A673 (cell line): ENCODE measurements at regions not wholly inside any gene's neighbourhood (a gene's known extent, or its start where the extent isn't known, plus 50 kb on each side); places are given as distances from the start of the nearest gene placed in this dataset.
A peak's percentile ranks its signal among the peaks of the same experiment; 100 is the strongest.

Source experiments
- BruUV-seq: library from RNA; stranded (reverse); fragments of 400-500 nt; replicated peaks from 2 replicates; lab custom pipeline; 2021; lab: Mats Ljungman, UMichigan
- CTCF ChIA-PET: fragments of 300-600 bp; sonication (Branson Sonifier 250); formaldehyde crosslinking; loops from one replicate; lab custom pipeline; 2022; ENCODE audit warnings: antibody characterized with exemption; lab: Charles Lee
- POLR2A ChIA-PET: fragments of 300-600 bp; sonication (Branson Sonifier 250); formaldehyde crosslinking; loops from one replicate; lab custom pipeline; 2022; ENCODE audit warnings: antibody characterized with exemption; ENCODE audit not compliant: low non-redundant PET; lab: Charles Lee
- DNase-seq: peaks from one replicate; pipeline ENCODE4 v3.0.0-alpha.2; 2015; ENCODE audit warnings: low spot score
- H3K27ac ChIP-seq: fragments of 200-600 bp; sonication (generic); 2 replicates; pipeline ENCODE4 v1.5.1; 2016; ENCODE audit warnings: mixed run types, low read depth, mild to moderate bottlenecking, mixed read lengths, antibody characterized with exemption, low read length; ENCODE audit not compliant: poor library complexity, severe bottlenecking
- H3K27me3 ChIP-seq: fragments of 200-600 bp; sonication (generic); replicated peaks from 2 replicates; pipeline ENCODE4 v1.6.1; 2017; ENCODE audit warnings: mixed run types, low read depth, mild to moderate bottlenecking, mixed read lengths, antibody characterized with exemption, low read length; ENCODE audit not compliant: insufficient read depth, poor library complexity
- H3K36me3 ChIP-seq: fragments of 200-600 bp; sonication (generic); 2 replicates; pipeline ENCODE4 v1.6.1; 2016; ENCODE audit warnings: mixed run types, mild to moderate bottlenecking, mixed read lengths, antibody characterized with exemption, low read length; ENCODE audit not compliant: insufficient read depth, poor library complexity, severe bottlenecking
- H3K4me1 ChIP-seq: fragments of 200-600 bp; sonication (generic); 2 replicates; pipeline ENCODE4 v1.6.1; 2017; ENCODE audit warnings: mixed run types, mild to moderate bottlenecking, mixed read lengths, antibody characterized with exemption, low read length; ENCODE audit not compliant: insufficient read depth, poor library complexity, severe bottlenecking
- H3K4me3 ChIP-seq: fragments of 200-600 bp; sonication (generic); 2 replicates; pipeline ENCODE4 v1.5.1; 2016; ENCODE audit warnings: low read depth, mixed run types, mild to moderate bottlenecking, mixed read lengths, low read length; ENCODE audit not compliant: poor library complexity, severe bottlenecking
- H3K9me3 ChIP-seq: fragments of 200-600 bp; sonication (generic); 2 replicates; pipeline ENCODE4 v1.6.1; 2016; ENCODE audit warnings: mixed run types, low read depth, mild to moderate bottlenecking, mixed read lengths, antibody characterized with exemption, low read length; ENCODE audit not compliant: poor library complexity, severe bottlenecking
- EZH2 ChIP-seq: fragments of 200-600 bp; sonication (generic); IDR thresholded peaks from 2 replicates; pipeline ENCODE4 v1.6.1; 2017; ENCODE audit warnings: borderline replicate concordance, low read depth, mild to moderate bottlenecking, mixed read lengths, antibody characterized with exemption, low read length; ENCODE audit not compliant: poor library complexity, severe bottlenecking
- intact Hi-C: fragments of 100-400 bp; cut with micrococcal nuclease; formaldehyde crosslinking; loops from one replicate; pipeline ENCODE4 v1.10.0; 2022; ENCODE audit not compliant: unreplicated experiment
- TF ChIP-seq, protein P1 (sequence below): fragments of 300-800, 200-600 bp; sonication (generic); conservative IDR thresholded peaks from 2 replicates; pipeline ENCODE4 v1.5.1; 2017; ENCODE audit warnings: low read depth, mild to moderate bottlenecking, antibody characterized with exemption, low read length, moderate library complexity, mixed read lengths

DNA sequence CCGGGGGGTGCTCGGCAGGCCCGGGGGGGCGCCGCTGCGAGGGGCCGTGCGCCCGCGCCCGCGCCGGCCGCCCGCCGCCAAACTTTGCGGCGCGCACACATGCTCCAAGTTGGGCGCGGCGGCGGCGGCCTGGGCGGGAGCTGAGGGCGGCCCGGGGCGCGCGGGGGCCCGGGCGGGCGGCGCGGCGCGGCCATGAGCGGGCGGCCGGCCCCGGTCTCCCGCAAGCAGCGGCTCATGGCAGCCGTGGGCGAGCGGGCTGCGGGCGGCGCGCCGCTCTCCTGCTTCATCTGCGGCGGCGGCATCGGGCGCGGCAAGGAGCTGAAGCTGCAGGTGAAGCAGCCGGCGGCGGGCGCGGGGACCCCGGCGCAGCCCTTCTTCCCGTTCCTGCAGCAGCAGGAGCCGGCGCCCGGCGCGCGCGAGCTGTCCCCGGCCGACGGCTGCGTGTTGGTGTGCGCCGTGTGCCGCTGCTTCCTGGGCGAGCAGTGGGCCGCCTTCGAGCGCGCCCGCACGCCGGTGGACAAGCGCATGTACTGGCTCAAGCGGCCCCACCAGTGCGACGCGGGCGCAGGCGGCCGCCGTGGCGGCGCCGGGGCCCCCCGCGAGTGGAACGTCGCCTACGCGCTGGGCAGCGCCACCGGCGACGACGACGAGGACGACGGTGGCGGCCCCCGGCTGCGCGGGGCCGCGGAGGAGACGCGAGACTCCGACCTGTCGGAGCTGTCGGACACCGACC is 57.2 kb upstream of the CIBAR2 start:
- no peaks in the 10 kb centered on the region for H3K36me3 ChIP-seq
- H3K4me1 ChIP-seq = peaks cover 46% of the 10 kb centered on the region
- no peaks in the 10 kb centered on the region for H3K27me3 ChIP-seq
- H3K4me3 ChIP-seq = peak overlapping the region; percentile 53
- no TSS peak for BruUV-seq
- DNase-seq = peak; percentile 51
- H3K9me3 ChIP-seq = no peaks in the 10 kb centered on the region
- POLR2A ChIA-PET = no interaction called here
- intact Hi-C loops = loop anchor here (5.0 kb wide), 2 partner anchors 53 to 68 kb away; no protein-coding TSS in a partner anchor
- peak overlapping the region; percentile 66 for H3K27ac ChIP-seq
- no peak for TF ChIP-seq EZH2
- TF ChIP-seq, protein P1, sequence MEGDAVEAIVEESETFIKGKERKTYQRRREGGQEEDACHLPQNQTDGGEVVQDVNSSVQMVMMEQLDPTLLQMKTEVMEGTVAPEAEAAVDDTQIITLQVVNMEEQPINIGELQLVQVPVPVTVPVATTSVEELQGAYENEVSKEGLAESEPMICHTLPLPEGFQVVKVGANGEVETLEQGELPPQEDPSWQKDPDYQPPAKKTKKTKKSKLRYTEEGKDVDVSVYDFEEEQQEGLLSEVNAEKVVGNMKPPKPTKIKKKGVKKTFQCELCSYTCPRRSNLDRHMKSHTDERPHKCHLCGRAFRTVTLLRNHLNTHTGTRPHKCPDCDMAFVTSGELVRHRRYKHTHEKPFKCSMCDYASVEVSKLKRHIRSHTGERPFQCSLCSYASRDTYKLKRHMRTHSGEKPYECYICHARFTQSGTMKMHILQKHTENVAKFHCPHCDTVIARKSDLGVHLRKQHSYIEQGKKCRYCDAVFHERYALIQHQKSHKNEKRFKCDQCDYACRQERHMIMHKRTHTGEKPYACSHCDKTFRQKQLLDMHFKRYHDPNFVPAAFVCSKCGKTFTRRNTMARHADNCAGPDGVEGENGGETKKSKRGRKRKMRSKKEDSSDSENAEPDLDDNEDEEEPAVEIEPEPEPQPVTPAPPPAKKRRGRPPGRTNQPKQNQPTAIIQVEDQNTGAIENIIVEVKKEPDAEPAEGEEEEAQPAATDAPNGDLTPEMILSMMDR = no peak
- CTCF ChIA-PET = no interaction called here

DNA sequence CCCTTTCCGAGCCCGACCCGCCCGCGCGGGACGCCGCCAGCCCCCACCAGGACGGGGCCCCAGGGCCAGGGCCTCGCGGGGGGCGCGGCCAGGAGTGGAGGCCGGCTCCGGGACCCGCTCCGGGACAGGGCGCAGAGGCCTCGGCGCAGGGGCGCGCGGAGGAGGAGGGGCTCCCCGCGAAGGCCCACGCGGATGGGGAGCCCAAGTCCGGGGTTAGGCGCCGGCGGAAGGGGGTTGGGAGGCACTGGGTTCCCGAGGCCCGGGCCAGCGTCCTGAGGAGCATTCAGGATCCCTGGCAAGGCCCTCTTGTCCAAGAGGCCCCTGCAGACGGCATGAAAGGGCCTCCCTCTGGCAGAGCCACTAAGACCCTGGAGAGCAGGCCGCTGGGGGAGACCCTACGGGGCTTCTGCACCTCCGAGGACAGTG is 57.8 kb upstream of the CIBAR2 start:
- TF ChIP-seq EZH2 = no peak
- TF ChIP-seq, protein P1 = no peak
- Histone ChIP-seq H3K27me3 (no peaks in the 10 kb centered on the region), H3K4me1 (peaks cover 51% of the 10 kb centered on the region), H3K36me3 (no peaks in the 10 kb centered on the region), H3K27ac (peak overlapping the region; percentile 66), H3K4me3 (peak overlapping the region; percentile 53), H3K9me3 (no peaks in the 10 kb centered on the region)
- no peak for DNase-seq
- intact Hi-C loops = loop anchor here (5.0 kb wide), 2 partner anchors 52 to 67 kb away; no protein-coding TSS in a partner anchor
- ChIA-PET CTCF (no interaction called here), POLR2A (no interaction called here)
- BruUV-seq = no TSS peak

DNA sequence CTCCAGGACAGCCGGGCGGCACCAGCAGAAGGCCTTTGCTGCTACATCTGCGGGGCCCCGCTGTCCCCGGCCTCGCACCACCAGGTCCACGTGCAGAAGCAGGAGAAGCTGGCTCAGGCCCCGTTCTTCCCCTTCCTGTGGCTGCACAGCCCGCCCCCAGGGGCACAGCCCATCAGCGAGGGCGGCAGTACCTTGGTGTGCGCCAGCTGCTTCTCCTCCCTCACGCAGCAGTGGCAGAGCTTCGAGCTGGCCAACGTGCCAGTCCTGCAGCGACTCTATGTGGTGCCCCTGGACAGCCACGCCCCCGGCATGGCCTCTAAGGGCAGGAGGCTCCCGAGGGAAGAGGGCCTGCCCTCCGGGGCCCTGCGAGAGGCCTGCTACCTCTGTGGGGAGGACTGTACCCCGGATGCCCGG is 58.3 kb upstream of the CIBAR2 start:
- BruUV-seq = no TSS peak
- no peaks in the 10 kb centered on the region for H3K9me3 ChIP-seq
- no peak for TF ChIP-seq EZH2
- TF ChIP-seq, protein P1 = no peak
- no peaks in the 10 kb centered on the region for H3K27me3 ChIP-seq
- H3K4me1 ChIP-seq = peaks cover 56% of the 10 kb centered on the region
- intact Hi-C loops = loop anchor here (5.0 kb wide), 2 partner anchors 52 to 67 kb away; no protein-coding TSS in a partner anchor
- no peak for DNase-seq
- H3K4me3 ChIP-seq = peak overlapping the region; percentile 53
- POLR2A ChIA-PET = no interaction called here
- H3K27ac ChIP-seq = no peak overlapping the region
- CTCF ChIA-PET = interaction anchor here (0.6 kb wide), 1 partner anchor 22 kb away, joined by 3 read pairs; no protein-coding TSS in a partner anchor
- no peaks in the 10 kb centered on the region for H3K36me3 ChIP-seq
